Retinal pigment epithelial cell (primary cell): ENCODE measurements at regions not wholly inside any gene's neighbourhood (a gene's known extent, or its start where the extent isn't known, plus 50 kb on each side); places are given as distances from the start of the nearest gene placed in this dataset.
"Not testable (repeated sequence)": the region's sequence is repeated elsewhere in the genome, so short reads cannot be mapped to it uniquely, and the experiment has no call there.

Source experiments
- DNase-seq: peaks from one replicate; pipeline ENCODE4 v3.0.0-alpha.2; 2010; ENCODE audit warnings: low read depth
- H3K4me3 ChIP-seq: 2 replicates; pipeline ENCODE4 v1.5.1; 2011; ENCODE audit warnings: mild to moderate bottlenecking, low read length, control low read depth, moderate library complexity
- TF ChIP-seq, protein P1 (sequence below): conservative IDR thresholded peaks from 2 replicates; pipeline ENCODE4 v1.5.1; 2011; ENCODE audit warnings: low read depth, low read length, control low read depth, inconsistent platforms

DNA sequence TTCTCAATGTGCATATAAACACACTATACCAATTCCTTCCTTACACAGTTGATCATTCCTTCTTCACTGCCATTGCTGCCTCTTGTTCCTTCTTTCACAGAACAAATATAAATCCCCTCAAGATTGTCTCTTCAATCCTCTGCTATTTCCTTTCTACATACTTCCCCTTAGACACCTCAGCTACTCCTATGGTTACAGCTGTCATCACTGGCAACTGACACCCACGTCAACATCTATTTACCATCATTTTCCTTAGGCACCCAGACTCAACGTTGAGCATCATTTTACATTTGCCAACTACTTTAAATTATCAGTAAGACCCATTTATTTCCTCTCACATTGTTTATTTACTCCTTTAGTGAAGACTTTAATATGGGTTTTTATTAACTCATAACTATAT is 488.8 kb upstream of the FSHR start:
- TF ChIP-seq, protein P1, sequence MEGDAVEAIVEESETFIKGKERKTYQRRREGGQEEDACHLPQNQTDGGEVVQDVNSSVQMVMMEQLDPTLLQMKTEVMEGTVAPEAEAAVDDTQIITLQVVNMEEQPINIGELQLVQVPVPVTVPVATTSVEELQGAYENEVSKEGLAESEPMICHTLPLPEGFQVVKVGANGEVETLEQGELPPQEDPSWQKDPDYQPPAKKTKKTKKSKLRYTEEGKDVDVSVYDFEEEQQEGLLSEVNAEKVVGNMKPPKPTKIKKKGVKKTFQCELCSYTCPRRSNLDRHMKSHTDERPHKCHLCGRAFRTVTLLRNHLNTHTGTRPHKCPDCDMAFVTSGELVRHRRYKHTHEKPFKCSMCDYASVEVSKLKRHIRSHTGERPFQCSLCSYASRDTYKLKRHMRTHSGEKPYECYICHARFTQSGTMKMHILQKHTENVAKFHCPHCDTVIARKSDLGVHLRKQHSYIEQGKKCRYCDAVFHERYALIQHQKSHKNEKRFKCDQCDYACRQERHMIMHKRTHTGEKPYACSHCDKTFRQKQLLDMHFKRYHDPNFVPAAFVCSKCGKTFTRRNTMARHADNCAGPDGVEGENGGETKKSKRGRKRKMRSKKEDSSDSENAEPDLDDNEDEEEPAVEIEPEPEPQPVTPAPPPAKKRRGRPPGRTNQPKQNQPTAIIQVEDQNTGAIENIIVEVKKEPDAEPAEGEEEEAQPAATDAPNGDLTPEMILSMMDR, result no peak

DNA sequence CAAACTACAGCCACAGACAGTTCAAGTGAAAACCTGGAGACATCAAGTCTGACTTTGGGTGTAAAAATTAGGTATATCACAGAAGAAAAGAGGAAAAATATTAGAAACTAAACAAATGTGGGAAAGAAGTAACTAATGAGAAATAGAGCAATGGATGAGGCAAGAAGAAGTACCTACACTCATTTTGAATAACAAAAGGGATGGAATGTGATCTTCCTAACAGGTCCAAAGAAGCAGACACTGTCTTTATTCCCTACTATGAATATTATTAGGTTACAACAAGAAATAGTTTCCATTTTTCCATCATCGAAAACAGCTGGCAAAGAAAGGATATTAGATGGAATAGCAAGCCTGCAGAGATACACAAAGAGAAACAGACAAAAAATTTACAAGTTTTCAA is 486.3 kb upstream of the FSHR start:
- TF ChIP-seq, protein P1, result no peak
- DNase-seq, result no peak
- H3K4me3 ChIP-seq, result no peak overlapping the region

More for the DNA sequence above, 488.8 kb upstream of the FSHR start:
- no peak for DNase-seq
- no peak overlapping the region for H3K4me3 ChIP-seq

DNA sequence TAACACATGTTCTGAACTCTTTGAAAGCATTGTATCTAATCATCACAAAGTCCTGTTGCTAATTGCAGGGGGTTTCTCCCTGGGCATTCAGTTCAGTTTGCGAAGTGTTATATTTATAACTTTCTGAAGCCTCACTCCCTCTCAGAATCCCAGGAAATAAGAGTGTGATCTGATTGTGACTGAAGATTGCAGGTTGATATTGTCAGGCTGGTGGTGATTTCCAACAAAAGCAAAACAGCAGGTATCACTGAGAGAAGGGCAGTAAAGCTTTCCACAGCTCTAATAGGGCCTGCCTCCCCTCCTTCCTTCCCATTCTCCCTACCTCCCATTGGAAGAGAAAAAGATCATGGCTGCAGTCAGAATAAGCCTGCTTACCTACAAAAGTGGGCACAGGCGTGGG is 466.7 kb upstream of the FSHR start:
- H3K4me3 ChIP-seq, result no peak overlapping the region
- TF ChIP-seq, protein P1, result no peak
- no peak for DNase-seq

DNA sequence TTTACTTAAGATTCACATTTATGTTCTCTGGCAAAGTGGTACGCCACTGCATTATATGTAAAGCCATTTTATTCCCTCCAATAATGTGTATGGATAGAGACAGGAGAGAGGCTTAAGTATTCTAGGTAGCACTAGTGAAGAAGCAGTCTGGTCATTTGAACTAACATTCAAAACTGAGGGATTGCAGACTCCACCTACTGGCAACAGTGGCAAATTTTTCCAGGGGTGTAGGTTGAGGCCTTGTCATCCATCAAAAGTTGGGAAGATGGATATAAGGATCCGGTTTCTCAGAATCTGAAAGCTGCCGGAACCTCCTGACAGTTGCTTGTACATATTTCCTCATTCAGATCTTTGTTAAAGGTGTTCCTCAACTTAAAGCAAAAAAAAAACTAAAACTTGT is 465.5 kb upstream of the FSHR start:
- TF ChIP-seq, protein P1, result peak; percentile 43
- no peak overlapping the region for H3K4me3 ChIP-seq
- no peak for DNase-seq

DNA sequence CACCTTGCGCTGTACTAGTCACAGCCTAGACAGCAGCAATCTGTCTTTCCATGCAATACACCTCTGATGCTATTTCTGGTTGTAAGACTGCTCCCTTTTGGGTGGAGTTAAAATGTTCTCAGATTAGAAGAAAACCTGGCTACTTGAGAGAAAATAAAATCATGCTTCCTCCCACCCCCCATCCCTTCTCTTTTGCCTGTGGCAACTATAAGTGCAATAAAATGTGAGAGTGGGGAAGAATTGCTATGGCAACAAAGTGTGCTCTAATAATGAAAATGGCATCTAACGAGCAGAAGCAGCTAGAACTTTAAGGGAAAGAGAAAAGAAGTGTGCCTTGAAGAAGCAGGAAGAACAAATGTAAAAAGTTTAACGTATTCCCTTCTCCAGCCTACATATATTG is 464.2 kb upstream of the FSHR start:
- DNase-seq, result no peak
- H3K4me3 ChIP-seq, result no peak overlapping the region
- TF ChIP-seq, protein P1, result no peak

DNA sequence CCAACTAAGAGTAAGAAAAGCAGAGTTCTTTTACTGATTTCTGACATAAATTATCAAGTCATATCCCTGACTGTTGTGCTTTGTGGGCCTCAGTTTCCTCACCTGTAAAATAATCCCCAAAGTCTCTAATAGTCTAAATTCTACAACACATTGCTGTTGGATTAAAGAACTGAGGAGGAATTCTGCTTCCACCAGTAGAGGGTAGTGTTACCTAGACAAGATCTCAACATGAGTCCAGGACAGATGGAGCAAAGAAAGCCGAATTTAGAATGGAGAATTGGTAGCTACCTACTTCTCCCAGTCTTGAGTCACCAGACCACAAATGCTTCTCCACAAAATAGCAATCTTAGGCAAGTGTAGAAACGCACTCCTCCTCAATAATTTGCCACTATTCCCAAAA is 462.5 kb upstream of the FSHR start:
- no peak overlapping the region for H3K4me3 ChIP-seq
- peak; percentile 2 for DNase-seq
- TF ChIP-seq, protein P1, result peak; percentile 59

DNA sequence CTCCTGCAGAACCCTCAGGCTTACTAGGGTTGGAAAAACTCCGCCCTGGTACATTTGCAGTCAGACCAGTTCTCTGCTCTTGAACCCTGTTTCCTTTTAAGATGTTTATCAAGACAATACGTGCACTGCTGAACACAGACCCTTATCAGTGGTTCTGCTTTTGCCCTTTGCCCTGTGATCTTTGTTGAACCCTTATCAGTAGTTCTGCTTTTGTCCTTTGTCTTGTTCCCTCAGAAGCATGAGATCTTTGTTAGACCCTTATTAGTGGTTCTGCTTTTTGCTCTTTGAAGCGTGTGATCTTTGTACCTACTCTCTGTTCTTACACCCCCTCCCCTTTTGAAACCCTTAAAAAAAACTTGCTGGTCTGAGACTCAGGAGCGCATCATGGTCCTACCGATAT is 457.5 kb upstream of the FSHR start:
- H3K4me3 ChIP-seq, DNase-seq: not testable (repeated sequence)

DNA sequence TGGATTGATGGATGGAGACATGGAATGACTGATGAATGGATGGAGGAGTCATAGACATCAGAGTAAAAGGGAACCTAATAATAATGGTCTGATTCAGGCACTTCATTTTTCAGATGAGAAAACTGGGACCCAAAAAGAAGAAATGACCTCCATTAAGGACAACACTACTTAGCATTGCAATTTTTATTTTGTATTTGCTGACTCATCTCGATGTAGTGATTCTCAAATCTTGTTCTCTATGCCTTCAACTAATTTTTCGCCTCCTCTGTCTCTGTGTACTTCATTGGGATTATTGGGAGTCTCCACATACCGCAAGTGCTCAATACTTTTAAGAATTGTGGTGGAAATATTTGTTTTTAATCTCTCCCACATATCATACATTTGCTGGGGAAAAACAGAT is 446.2 kb upstream of the FSHR start:
- H3K4me3 ChIP-seq, result no peak overlapping the region
- TF ChIP-seq, protein P1, result no peak
- no peak for DNase-seq
